ENCODE measurements at regions not wholly inside any gene's neighbourhood (a gene's known extent, or its start where the extent isn't known, plus 50 kb on each side); places are given as distances from the start of the nearest gene placed in this dataset.

DNA sequence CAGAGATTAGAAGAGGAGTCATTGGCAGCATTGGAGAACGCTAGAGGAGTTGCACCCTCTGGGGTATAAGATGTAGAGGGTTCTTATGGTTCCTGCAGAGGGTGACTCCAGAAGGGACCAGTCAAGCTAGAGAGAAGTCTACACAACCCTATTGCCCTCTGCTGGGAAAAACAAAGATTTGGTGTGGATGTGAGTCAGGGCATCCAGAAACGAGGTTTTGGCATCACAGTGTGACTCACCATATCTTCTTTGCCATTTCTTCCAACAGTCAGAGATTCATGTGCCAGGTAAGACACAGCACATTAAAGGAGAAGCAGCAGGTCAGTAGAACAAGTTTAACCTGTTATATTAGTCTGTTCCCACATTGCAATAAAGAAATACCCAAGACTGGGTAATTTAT is 598.8 kb downstream of the MAFB start:
- no peak for TF ChIP-seq POLR2A (IDR thresholded peaks at IDR 0.05)
- TF ChIP-seq, protein P1, sequence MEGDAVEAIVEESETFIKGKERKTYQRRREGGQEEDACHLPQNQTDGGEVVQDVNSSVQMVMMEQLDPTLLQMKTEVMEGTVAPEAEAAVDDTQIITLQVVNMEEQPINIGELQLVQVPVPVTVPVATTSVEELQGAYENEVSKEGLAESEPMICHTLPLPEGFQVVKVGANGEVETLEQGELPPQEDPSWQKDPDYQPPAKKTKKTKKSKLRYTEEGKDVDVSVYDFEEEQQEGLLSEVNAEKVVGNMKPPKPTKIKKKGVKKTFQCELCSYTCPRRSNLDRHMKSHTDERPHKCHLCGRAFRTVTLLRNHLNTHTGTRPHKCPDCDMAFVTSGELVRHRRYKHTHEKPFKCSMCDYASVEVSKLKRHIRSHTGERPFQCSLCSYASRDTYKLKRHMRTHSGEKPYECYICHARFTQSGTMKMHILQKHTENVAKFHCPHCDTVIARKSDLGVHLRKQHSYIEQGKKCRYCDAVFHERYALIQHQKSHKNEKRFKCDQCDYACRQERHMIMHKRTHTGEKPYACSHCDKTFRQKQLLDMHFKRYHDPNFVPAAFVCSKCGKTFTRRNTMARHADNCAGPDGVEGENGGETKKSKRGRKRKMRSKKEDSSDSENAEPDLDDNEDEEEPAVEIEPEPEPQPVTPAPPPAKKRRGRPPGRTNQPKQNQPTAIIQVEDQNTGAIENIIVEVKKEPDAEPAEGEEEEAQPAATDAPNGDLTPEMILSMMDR (IDR thresholded peaks at IDR 0.05) = no peak

Data from body of pancreas (tissue), 4 donors.